ENCODE measurements at regions not wholly inside any gene's neighbourhood (a gene's known extent, or its start where the extent isn't known, plus 50 kb on each side); places are given as distances from the start of the nearest gene placed in this dataset.
"Not testable (repeated sequence)": the region's sequence is repeated elsewhere in the genome, so short reads cannot be mapped to it uniquely, and the experiment has no call there.

- no peak for ATAC-seq (ENCODE audit: low FRiP score in 2 of 2)
- H3K27me3 ChIP-seq = no peaks in the 10 kb centered on the region
- no peak for DNase-seq
- no peaks in the 10 kb centered on the region for H3K36me3 ChIP-seq
- no peaks in the 10 kb centered on the region for H3K9me3 ChIP-seq
- no peak overlapping the region for H3K27ac ChIP-seq
- no peaks in the 10 kb centered on the region for H3K4me1 ChIP-seq
- no peak for TF ChIP-seq POLR2A (IDR thresholded peaks at IDR 0.05)
- no peak for TF ChIP-seq POLR2AphosphoS5 (IDR thresholded peaks at IDR 0.05)
- no peak for TF ChIP-seq EP300 (IDR thresholded peaks at IDR 0.05)
- no peak for TF ChIP-seq CTCF (IDR thresholded peaks at IDR 0.05)
- 59 to 71% methylated on average over 9 of the region's 9 CpGs for WGBS, 2 donors
- no peak overlapping the region for H3K4me3 ChIP-seq
Observed at GRCh38 chr22:33130473-33130872, 72.3 kb upstream of the SYN3 start.

- no peaks in the 10 kb centered on the region for H3K36me3 ChIP-seq
- WGBS, 2 donors = 37 to 52% methylated on average over 10 of the region's 10 CpGs
- no peak for ATAC-seq (ENCODE audit: low FRiP score in 2 of 2)
- H3K27ac ChIP-seq = no peak overlapping the region
- TF ChIP-seq CTCF (IDR thresholded peaks at IDR 0.05) (no peak), POLR2A (IDR thresholded peaks at IDR 0.05) (no peak), EP300 (IDR thresholded peaks at IDR 0.05) (no peak), POLR2AphosphoS5 (IDR thresholded peaks at IDR 0.05) (no peak)
- no peak overlapping the region for H3K4me3 ChIP-seq
- no peaks in the 10 kb centered on the region for H3K27me3 ChIP-seq
- no peaks in the 10 kb centered on the region for H3K9me3 ChIP-seq
- no peaks in the 10 kb centered on the region for H3K4me1 ChIP-seq
- no peak for DNase-seq
Observed at GRCh38 chr22:33129621-33130020, 71.4 kb upstream of the SYN3 start.

GRCh38 chr22:33126881-33127280 lies 68.7 kb upstream of the SYN3 start:
- Histone ChIP-seq H3K4me1 (no peaks in the 10 kb centered on the region), H3K27me3 (no peaks in the 10 kb centered on the region), H3K27ac (no peak overlapping the region), H3K36me3 (no peaks in the 10 kb centered on the region), H3K4me3 (no peak overlapping the region), H3K9me3 (no peaks in the 10 kb centered on the region)
- WGBS, 2 donors = 32 to 60% methylated on average over 3 of the region's 3 CpGs
- DNase-seq = no peak
- no peak for TF ChIP-seq CTCF (IDR thresholded peaks at IDR 0.05)
- TF ChIP-seq POLR2A (IDR thresholded peaks at IDR 0.05) = no peak
- no peak for TF ChIP-seq POLR2AphosphoS5 (IDR thresholded peaks at IDR 0.05)
- TF ChIP-seq EP300 (IDR thresholded peaks at IDR 0.05) = no peak
- no peak for ATAC-seq (ENCODE audit: low FRiP score in 2 of 2)

GRCh38 chr22:33124471-33124870 lies 66.3 kb upstream of the SYN3 start:
- Histone ChIP-seq H3K27me3 (no peaks in the 10 kb centered on the region), H3K4me1 (no peaks in the 10 kb centered on the region), H3K36me3 (no peaks in the 10 kb centered on the region), H3K9me3 (no peaks in the 10 kb centered on the region), H3K4me3 (no peak overlapping the region), H3K27ac (no peak overlapping the region)
- 79 to 80% methylated on average over 4 of the region's 4 CpGs for WGBS, 2 donors
- DNase-seq (no peak), ATAC-seq (ENCODE audit: low FRiP score in 2 of 2) (no peak)
- no peak for TF ChIP-seq CTCF (IDR thresholded peaks at IDR 0.05)
- no peak for TF ChIP-seq EP300 (IDR thresholded peaks at IDR 0.05)
- no peak for TF ChIP-seq POLR2A (IDR thresholded peaks at IDR 0.05)
- no peak for TF ChIP-seq POLR2AphosphoS5 (IDR thresholded peaks at IDR 0.05)

- not testable (repeated sequence) for H3K27me3 ChIP-seq; ATAC-seq (ENCODE audit: low FRiP score in 2 of 2); H3K36me3 ChIP-seq; H3K4me1 ChIP-seq; H3K9me3 ChIP-seq; H3K4me3 ChIP-seq; H3K27ac ChIP-seq; DNase-seq
- WGBS, 2 donors = 90 to 92% methylated on average over 5 of the region's 5 CpGs
Observed at GRCh38 chr22:33122439-33122838, 64.3 kb upstream of the SYN3 start.
